NCI-H526 (cell line): ENCODE measurements at regions not wholly inside any gene's neighbourhood (a gene's known extent, or its start where the extent isn't known, plus 50 kb on each side); places are given as distances from the start of the nearest gene placed in this dataset.
"Not testable (repeated sequence)": the region's sequence is repeated elsewhere in the genome, so short reads cannot be mapped to it uniquely, and the experiment has no call there.

ENCODE experiments used
- DNase-seq, 2 experiments: peaks; one replicate each; lab custom pipeline; 2025; lab: John Stamatoyannopoulos, UW

- no peak for DNase-seq
Measured at GRCh38 chr4:64216741-64217140, 192.5 kb downstream of the TECRL start.

GRCh38 chr4:64205376-64205775, 203.9 kb downstream of the TECRL start:
- DNase-seq: no peak

- DNase-seq: no peak
Measured at GRCh38 chr4:64200001-64200555, 209.2 kb downstream of the TECRL start.

GRCh38 chr4:64195582-64195981, 213.7 kb downstream of the TECRL start:
- DNase-seq: no peak

- DNase-seq: no peak
Measured at GRCh38 chr4:64192731-64193412, 216.4 kb downstream of the TECRL start.

GRCh38 chr4:64174247-64174882, 234.9 kb downstream of the TECRL start:
- DNase-seq: no peak

GRCh38 chr4:64166365-64166764, 242.9 kb downstream of the TECRL start:
- no peak for DNase-seq

- DNase-seq: peak; percentile 33 to 77
Measured at GRCh38 chr4:64158648-64159326, 250.5 kb downstream of the TECRL start.

- no peak for DNase-seq
Measured at GRCh38 chr4:64157397-64157796, 251.9 kb downstream of the TECRL start.

- no peak for DNase-seq
Measured at GRCh38 chr4:64156253-64156652, 253.0 kb downstream of the TECRL start.

- no peak for DNase-seq
Measured at GRCh38 chr4:64146030-64146429, 263.2 kb downstream of the TECRL start.

GRCh38 chr4:64144994-64145393, 264.3 kb downstream of the TECRL start:
- DNase-seq: no peak

- DNase-seq: peak; percentile 28 to 62
Measured at GRCh38 chr4:64130907-64131306, 278.3 kb downstream of the TECRL start.

GRCh38 chr4:64125354-64125753, 283.9 kb downstream of the TECRL start:
- DNase-seq: no peak

GRCh38 chr4:64121803-64122202, 287.4 kb downstream of the TECRL start:
- no peak for DNase-seq

- no peak for DNase-seq
Measured at GRCh38 chr4:64105903-64106302, 303.3 kb downstream of the TECRL start.

- DNase-seq: no peak
Measured at GRCh38 chr4:64095398-64095797, 313.9 kb downstream of the TECRL start.

- no peak for DNase-seq
Measured at GRCh38 chr4:64079316-64079715, 329.9 kb downstream of the TECRL start.

GRCh38 chr4:64068096-64068495, 341.2 kb downstream of the TECRL start:
- DNase-seq: no peak

GRCh38 chr4:64062991-64063390, 346.3 kb downstream of the TECRL start:
- DNase-seq: no peak

- not testable (repeated sequence) for DNase-seq
Measured at GRCh38 chr4:64037033-64037432, 372.2 kb downstream of the TECRL start.

GRCh38 chr4:64022560-64022959, 386.7 kb downstream of the TECRL start:
- DNase-seq: no peak

GRCh38 chr4:64016893-64017292, 392.4 kb downstream of the TECRL start:
- no peak for DNase-seq
